K562 (cell line): ENCODE measurements at regions not wholly inside any gene's neighbourhood (a gene's known extent, or its start where the extent isn't known, plus 50 kb on each side); places are given as distances from the start of the nearest gene placed in this dataset.

ENCODE experiments used
- ATAC-seq: fragments of 200-7000 bp; cut with Tn5 transposase; 3 replicates; pipeline ENCODE4 v1.9.1; 2020; ENCODE audit warnings: moderate library complexity
- BruUV-seq: library from RNA; stranded (reverse); fragments of 400-500 nt; replicated peaks from 2 replicates; lab custom pipeline; 2021; lab: Mats Ljungman, UMichigan
- CTCF ChIA-PET: fragments of 300-600 bp; formaldehyde crosslinking; extraction: SDS; loops from one replicate; lab custom pipeline; 2021; ENCODE audit warnings: low intra/inter-chr PET ratio; lab: Yijun Ruan, JAX
- POLR2A ChIA-PET: fragments of 300-600, 350-650 bp; sonication (Branson Sonifier 250); formaldehyde crosslinking; extraction: SDS; loops from one replicate; lab custom pipeline; 2021; ENCODE audit warnings: antibody characterized with exemption, inconsistent platforms; lab: Yijun Ruan, JAX
- DNase-seq, 4 experiments: peaks; one replicate each; pipeline versions ENCODE4 v3.0.0 to v3.0.0-alpha.2; 2011 to 2018; ENCODE audit warnings: low spot score in 3 of 4, mixed read lengths in 3 of 4; ENCODE audit errors: extremely low read depth in 1 of 4
- FAIRE-seq: peaks from 2 replicates; lab custom pipeline; 2011; peaks lifted over from hg19 to GRCh38; lab: Jason Lieb, UNC
- H2AFZ ChIP-seq: 2 replicates; pipeline ENCODE4 v1.6.0; 2011; ENCODE audit warnings: low read depth, low read length, control low read depth, inconsistent platforms
- H3K27ac ChIP-seq: fragments of 200-600 bp; 3 replicates; pipeline ENCODE4 v1.8.0; 2011; ENCODE audit warnings: low read depth, mild to moderate bottlenecking, control low read depth, inconsistent platforms, low read length, moderate library complexity, mixed read lengths; ENCODE audit errors: extremely low read depth
- H3K27me3 ChIP-seq, 2 experiments: fragments of 300-600 bp in 1 of 2; 2 replicates in 1 of 2; 3 replicates in 1 of 2; pipeline versions ENCODE4 v1.6.0 to v1.8.0; 2011; ENCODE audit warnings: inconsistent platforms in 2 of 2, low read length in 2 of 2, mild to moderate bottlenecking in 1 of 2, mixed read lengths in 1 of 2, moderate library complexity in 1 of 2; ENCODE audit not compliant: control insufficient read depth in 2 of 2, insufficient read depth in 2 of 2
- H3K36me3 ChIP-seq: fragments of 300-600 bp; 3 replicates; pipeline ENCODE4 v1.8.0; 2011; ENCODE audit warnings: mild to moderate bottlenecking, low read length, inconsistent platforms; ENCODE audit not compliant: control insufficient read depth, insufficient read depth
- H3K4me1 ChIP-seq, 2 experiments: fragments of 200-600 bp in 1 of 2; replicated peaks in 1 of 2; 2 replicates in 1 of 2; 3 replicates in 1 of 2; pipeline versions ENCODE4 v1.5.1 to v1.8.0; 2011; ENCODE audit warnings: inconsistent platforms in 2 of 2, low read length in 2 of 2, mild to moderate bottlenecking in 1 of 2, mixed read lengths in 1 of 2, moderate library complexity in 1 of 2; ENCODE audit not compliant: control insufficient read depth in 2 of 2, insufficient read depth in 2 of 2
- H3K4me2 ChIP-seq: 2 replicates; pipeline ENCODE4 v1.6.1; 2011; ENCODE audit warnings: low read length, control low read depth, inconsistent platforms, mixed read lengths; ENCODE audit not compliant: insufficient read depth
- H3K4me3 ChIP-seq: fragments of 200-600 bp; sonication (generic), shearing (Covaris generic); 2 replicates; pipeline ENCODE4 v1.5.1; 2016; ENCODE audit warnings: control low read depth, inconsistent platforms
- H3K79me2 ChIP-seq: fragments of 200-600 bp; 3 replicates; pipeline ENCODE4 v1.8.0; 2011; ENCODE audit warnings: low read length, inconsistent platforms; ENCODE audit not compliant: control insufficient read depth, insufficient read depth
- H3K9ac ChIP-seq, 2 experiments: 2 replicates each; pipeline versions ENCODE4 v1.6.0 to v1.6.1; 2011; ENCODE audit warnings: low read depth in 2 of 2, low read length in 2 of 2, control low read depth in 1 of 2, inconsistent platforms in 1 of 2, mild to moderate bottlenecking in 1 of 2, mixed read lengths in 1 of 2; ENCODE audit not compliant: insufficient read depth in 1 of 2
- H3K9me1 ChIP-seq: one replicate; pipeline ENCODE4 v1.6.0; 2011; ENCODE audit warnings: inconsistent platforms, mild to moderate bottlenecking, low read length, moderate library complexity; ENCODE audit not compliant: control insufficient read depth, insufficient read depth
- H3K9me3 ChIP-seq: replicated peaks from 2 replicates; pipeline ENCODE4 v1.5.1; 2011; ENCODE audit warnings: low read depth, low read length, inconsistent platforms; ENCODE audit not compliant: control insufficient read depth, insufficient read depth
- H4K20me1 ChIP-seq: replicated peaks from 2 replicates; pipeline ENCODE4 v1.6.1; 2011; ENCODE audit warnings: low read length, inconsistent platforms, mixed read lengths; ENCODE audit not compliant: control insufficient read depth, insufficient read depth
- ATF2 ChIP-seq: sonication (generic); formaldehyde crosslinking; IDR thresholded peaks from 2 replicates; pipeline ENCODE4 v1.8.1; 2022; ENCODE audit warnings: missing genetic modification reagents
- BCLAF1 ChIP-seq, 2 experiments: fragments of 450-650 bp in 1 of 2; IDR thresholded peaks; 2 replicates each; pipeline ENCODE4 v1.6.1; 2011 to 2017; ENCODE audit warnings: low read depth in 2 of 2, antibody characterized with exemption in 1 of 2, borderline replicate concordance in 1 of 2, low read length in 1 of 2, mild to moderate bottlenecking in 1 of 2, mixed read lengths in 1 of 2; ENCODE audit not compliant: control insufficient read depth in 1 of 2
- ELF2 ChIP-seq: fragments of 250-450 bp; sonication (Bioruptor Pico); IDR thresholded peaks from 2 replicates; pipeline ENCODE4 v1.5.0; 2021; ENCODE audit warnings: mild to moderate bottlenecking
- GATAD2B ChIP-seq: fragments of 450-650 bp; IDR thresholded peaks from 2 replicates; pipeline ENCODE4 v1.6.1; 2017; ENCODE audit warnings: mild to moderate bottlenecking, borderline replicate concordance
- HDGF ChIP-seq: fragments of 450-650 bp; IDR thresholded peaks from 2 replicates; pipeline ENCODE4 v1.6.1; 2016
- WGBS: fragments of 100-300 bp; shearing (Covaris generic); methylation state at CpG from one replicate; pipeline ENCODE4 v1.1.6; 2016; ENCODE audit warnings: low coverage, mixed read lengths; ENCODE audit not compliant: insufficient coverage; ENCODE audit errors: missing lambda C conversion rate; 5-methylcytosine and 5-hydroxymethylcytosine counted together
- in situ Hi-C: fragments of 300-500 bp; cut with MboI; formaldehyde crosslinking; loops from 4 replicates; pipeline ENCODE4 v1.15.0; 2018; ENCODE audit warnings: inconsistent platforms, mixed read lengths
- intact Hi-C: fragments of 100-400 bp; cut with micrococcal nuclease; formaldehyde crosslinking; loops from 2 replicates; pipeline ENCODE4 v1.14.2; 2022

GRCh38 chr3:21234933-21235332, 516.1 kb downstream of the ZNF385D start:
- POLR2A ChIA-PET, result no interaction called here
- H3K27me3 ChIP-seq, result no peaks in the 10 kb centered on the region
- WGBS, result 5% methylated on average over 1 of the region's 1 CpG
- no TSS peak for BruUV-seq
- H4K20me1 ChIP-seq, result no peaks in the 10 kb centered on the region
- no peaks in the 10 kb centered on the region for H3K79me2 ChIP-seq
- no peaks in the 10 kb centered on the region for H3K9me3 ChIP-seq
- ATAC-seq, result no peak
- H3K4me3 ChIP-seq, result no peak overlapping the region
- H3K9ac ChIP-seq, result no peak overlapping the region
- H3K4me2 ChIP-seq, result no peak overlapping the region
- H3K36me3 ChIP-seq, result no peaks in the 10 kb centered on the region
- no peaks in the 10 kb centered on the region for H3K4me1 ChIP-seq
- no peak overlapping the region for H3K27ac ChIP-seq
- TF ChIP-seq ELF2 (CRISPR knock-in tag), result no peak
- no peak for TF ChIP-seq ATF2 (CRISPR knock-in tag)
- TF ChIP-seq GATAD2B, result no peak
- TF ChIP-seq HDGF, result no peak
- no peak for TF ChIP-seq BCLAF1 (IDR thresholded peaks at IDR 0.05; ENCODE audit: borderline replicate concordance in 1 of 2, control insufficient read depth in 1 of 2, low read depth in 2 of 2, low read length in 1 of 2)
- TF ChIP-seq, all 486 proteins: peak for 0
- Histone ChIP-seq H2AFZ (no peak overlapping the region), H3K9me1 (no peaks in the 10 kb centered on the region)
- in situ Hi-C loops, result no loop called here
- CTCF ChIA-PET, result no interaction called here
- no peak for FAIRE-seq
- DNase-seq, result no peak
- intact Hi-C loops, result no loop called here
